ENCODE measurements at regions not wholly inside any gene's neighbourhood (a gene's known extent, or its start where the extent isn't known, plus 50 kb on each side); places are given as distances from the start of the nearest gene placed in this dataset.
A peak's percentile ranks its signal among the peaks of the same experiment; 100 is the strongest.

GRCh38 chr11:27218421-27219038, 144.5 kb downstream of the CCDC34 start:
- Mint-ChIP-seq H3K4me1 (ENCODE audit: low read depth) (no peaks in the 10 kb centered on the region), H3K4me3 (no peak overlapping the region), H3K27me3 (ENCODE audit: low read depth) (peaks cover 14% of the 10 kb centered on the region), H3K27ac (no peak overlapping the region), H3K36me3 (ENCODE audit: low read depth) (no peaks in the 10 kb centered on the region), H3K9me3 (no peaks in the 10 kb centered on the region)
- intact Hi-C loops (cut with micrococcal nuclease), result no loop called here
- CTCF ChIA-PET, result interaction anchor here (0.7 kb wide), 1 partner anchor 119 kb away, joined by 4 read pairs; no protein-coding TSS in a partner anchor
- DNase-seq, result no peak

- H3K9me3 Mint-ChIP-seq, result no peaks in the 10 kb centered on the region
- H3K4me1 Mint-ChIP-seq (ENCODE audit: low read depth), result no peaks in the 10 kb centered on the region
- H3K27ac Mint-ChIP-seq, result no peak overlapping the region
- DNase-seq, result no peak
- H3K36me3 Mint-ChIP-seq (ENCODE audit: low read depth), result no peaks in the 10 kb centered on the region
- CTCF ChIA-PET, result no interaction called here
- peaks cover 18% of the 10 kb centered on the region for H3K27me3 Mint-ChIP-seq (ENCODE audit: low read depth)
- intact Hi-C loops (cut with micrococcal nuclease), result no loop called here
- no peak overlapping the region for H3K4me3 Mint-ChIP-seq
Observed at GRCh38 chr11:27217948-27218420, 145.0 kb downstream of the CCDC34 start.

- CTCF ChIA-PET, result no interaction called here
- no peaks in the 10 kb centered on the region for H3K9me3 Mint-ChIP-seq
- H3K27me3 Mint-ChIP-seq (ENCODE audit: low read depth), result peaks cover 21% of the 10 kb centered on the region
- no peaks in the 10 kb centered on the region for H3K4me1 Mint-ChIP-seq (ENCODE audit: low read depth)
- H3K36me3 Mint-ChIP-seq (ENCODE audit: low read depth), result no peaks in the 10 kb centered on the region
- DNase-seq, result no peak
- H3K27ac Mint-ChIP-seq, result no peak overlapping the region
- H3K4me3 Mint-ChIP-seq, result no peak overlapping the region
- intact Hi-C loops (cut with micrococcal nuclease), result no loop called here
Observed at GRCh38 chr11:27217496-27217895, 145.5 kb downstream of the CCDC34 start.

- peaks cover 28% of the 10 kb centered on the region for H3K27me3 Mint-ChIP-seq (ENCODE audit: low read depth)
- intact Hi-C loops (cut with micrococcal nuclease), result no loop called here
- no peaks in the 10 kb centered on the region for H3K4me1 Mint-ChIP-seq (ENCODE audit: low read depth)
- no peak for DNase-seq
- CTCF ChIA-PET, result no interaction called here
- H3K4me3 Mint-ChIP-seq, result no peak overlapping the region
- H3K27ac Mint-ChIP-seq, result no peak overlapping the region
- H3K9me3 Mint-ChIP-seq, result no peaks in the 10 kb centered on the region
- no peaks in the 10 kb centered on the region for H3K36me3 Mint-ChIP-seq (ENCODE audit: low read depth)
Observed at GRCh38 chr11:27216270-27217149, 146.5 kb downstream of the CCDC34 start.

- no peaks in the 10 kb centered on the region for H3K9me3 Mint-ChIP-seq
- intact Hi-C loops (cut with micrococcal nuclease), result no loop called here
- no peak overlapping the region for H3K4me3 Mint-ChIP-seq
- no peak for DNase-seq
- CTCF ChIA-PET, result no interaction called here
- no peaks in the 10 kb centered on the region for H3K4me1 Mint-ChIP-seq (ENCODE audit: low read depth)
- H3K36me3 Mint-ChIP-seq (ENCODE audit: low read depth), result no peaks in the 10 kb centered on the region
- H3K27me3 Mint-ChIP-seq (ENCODE audit: low read depth), result peaks cover 28% of the 10 kb centered on the region
- H3K27ac Mint-ChIP-seq, result no peak overlapping the region
Observed at GRCh38 chr11:27215471-27216269, 147.3 kb downstream of the CCDC34 start.

GRCh38 chr11:27214713-27215112, 148.3 kb downstream of the CCDC34 start:
- Mint-ChIP-seq H3K4me3 (no peak overlapping the region), H3K9me3 (no peaks in the 10 kb centered on the region), H3K27me3 (ENCODE audit: low read depth) (peaks cover 27% of the 10 kb centered on the region), H3K36me3 (ENCODE audit: low read depth) (no peaks in the 10 kb centered on the region), H3K4me1 (ENCODE audit: low read depth) (no peaks in the 10 kb centered on the region), H3K27ac (no peak overlapping the region)
- DNase-seq, result no peak
- CTCF ChIA-PET, result interaction anchor here (1.0 kb wide), 1 partner anchor 31 kb away, joined by 3 read pairs; no protein-coding TSS in a partner anchor
- intact Hi-C loops (cut with micrococcal nuclease), result no loop called here

- no peak overlapping the region for H3K27ac Mint-ChIP-seq
- no peak overlapping the region for H3K4me3 Mint-ChIP-seq
- H3K4me1 Mint-ChIP-seq (ENCODE audit: low read depth), result no peaks in the 10 kb centered on the region
- intact Hi-C loops (cut with micrococcal nuclease), result no loop called here
- no peaks in the 10 kb centered on the region for H3K9me3 Mint-ChIP-seq
- no peaks in the 10 kb centered on the region for H3K36me3 Mint-ChIP-seq (ENCODE audit: low read depth)
- no peak for DNase-seq
- peaks cover 18% of the 10 kb centered on the region for H3K27me3 Mint-ChIP-seq (ENCODE audit: low read depth)
- CTCF ChIA-PET, result interaction anchor here (0.8 to 1.2 kb wide), 3 partner anchors 69 to 273 kb away, joined by 3 to 4 read pairs (median 3); no protein-coding TSS in a partner anchor
Observed at GRCh38 chr11:27213232-27213660, 149.8 kb downstream of the CCDC34 start.

- H3K36me3 Mint-ChIP-seq (ENCODE audit: low read depth), result no peaks in the 10 kb centered on the region
Observed at GRCh38 chr11:27212248-27212780, 150.7 kb downstream of the CCDC34 start.

GRCh38 chr11:27211370-27212127, 151.5 kb downstream of the CCDC34 start:
- Mint-ChIP-seq H3K27ac (no peak overlapping the region), H3K27me3 (ENCODE audit: low read depth) (peaks cover 18% of the 10 kb centered on the region), H3K4me1 (ENCODE audit: low read depth) (no peaks in the 10 kb centered on the region), H3K9me3 (no peaks in the 10 kb centered on the region), H3K4me3 (no peak overlapping the region), H3K36me3 (ENCODE audit: low read depth) (no peaks in the 10 kb centered on the region)
- DNase-seq, result peak; percentile 30
- intact Hi-C loops (cut with micrococcal nuclease), result no loop called here
- CTCF ChIA-PET, result interaction anchor here (0.6 to 1.1 kb wide), 3 partner anchors 14 to 305 kb away, joined by 3 to 4 read pairs (median 3); no protein-coding TSS in a partner anchor

More at GRCh38 chr11:27212248-27212780, 150.7 kb downstream of the CCDC34 start:
- no peak for DNase-seq
- Mint-ChIP-seq H3K9me3 (no peaks in the 10 kb centered on the region), H3K27me3 (ENCODE audit: low read depth) (peaks cover 18% of the 10 kb centered on the region), H3K27ac (no peak overlapping the region), H3K4me3 (no peak overlapping the region), H3K4me1 (ENCODE audit: low read depth) (no peaks in the 10 kb centered on the region)
- CTCF ChIA-PET, result interaction anchor here (0.8 to 1.1 kb wide), 2 partner anchors 70 to 305 kb away, joined by 4 read pairs; no protein-coding TSS in a partner anchor
- intact Hi-C loops (cut with micrococcal nuclease), result no loop called here

GRCh38 chr11:27210531-27210930, 152.5 kb downstream of the CCDC34 start:
- CTCF ChIA-PET, result interaction anchor here (0.5 to 0.9 kb wide), 2 partner anchors 25 to 890 kb away, joined by 3 read pairs; no protein-coding TSS in a partner anchor
- peaks cover 20% of the 10 kb centered on the region for H3K27me3 Mint-ChIP-seq (ENCODE audit: low read depth)
- no peak overlapping the region for H3K4me3 Mint-ChIP-seq

GRCh38 chr11:27209562-27210005, 153.4 kb downstream of the CCDC34 start:
- H3K9me3 Mint-ChIP-seq, result no peaks in the 10 kb centered on the region
- intact Hi-C loops (cut with micrococcal nuclease), result no loop called here
- CTCF ChIA-PET, result interaction anchor here (0.9 kb wide), 1 partner anchor 24 kb away, joined by 3 read pairs; no protein-coding TSS in a partner anchor
- DNase-seq, result no peak
- H3K4me1 Mint-ChIP-seq (ENCODE audit: low read depth), result no peaks in the 10 kb centered on the region
- H3K4me3 Mint-ChIP-seq, result no peak overlapping the region
- H3K27me3 Mint-ChIP-seq (ENCODE audit: low read depth), result peaks cover 17% of the 10 kb centered on the region
- no peaks in the 10 kb centered on the region for H3K36me3 Mint-ChIP-seq (ENCODE audit: low read depth)
- H3K27ac Mint-ChIP-seq, result no peak overlapping the region

More at GRCh38 chr11:27210531-27210930, 152.5 kb downstream of the CCDC34 start:
- intact Hi-C loops (cut with micrococcal nuclease), result no loop called here
- H3K36me3 Mint-ChIP-seq (ENCODE audit: low read depth), result no peaks in the 10 kb centered on the region
- no peak for DNase-seq
- no peak overlapping the region for H3K27ac Mint-ChIP-seq
- H3K9me3 Mint-ChIP-seq, result no peaks in the 10 kb centered on the region
- no peaks in the 10 kb centered on the region for H3K4me1 Mint-ChIP-seq (ENCODE audit: low read depth)
